ENCODE measurements at regions not wholly inside any gene's neighbourhood (a gene's known extent, or its start where the extent isn't known, plus 50 kb on each side); places are given as distances from the start of the nearest gene placed in this dataset.

DNA sequence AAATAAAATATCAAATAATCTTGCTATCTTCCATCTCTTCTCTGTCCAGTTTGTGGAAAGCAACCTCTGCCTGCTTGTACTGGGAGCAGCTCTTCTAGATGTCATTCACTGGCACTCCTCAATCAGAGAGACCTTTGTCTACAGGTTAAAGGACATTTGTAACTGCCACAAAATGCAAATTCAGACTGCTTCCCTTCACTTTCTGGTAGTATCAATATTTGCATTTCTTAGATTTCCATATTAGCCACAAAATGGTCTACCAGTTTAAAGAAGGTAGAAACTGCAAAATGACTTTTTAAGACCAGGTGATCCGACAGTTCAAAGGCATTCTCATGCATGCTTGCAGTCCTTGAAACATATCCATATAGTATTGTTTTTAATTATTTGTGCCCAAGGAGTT is 51.7 kb upstream of the RCN1 start:
- DNase-seq: no peak

DNA sequence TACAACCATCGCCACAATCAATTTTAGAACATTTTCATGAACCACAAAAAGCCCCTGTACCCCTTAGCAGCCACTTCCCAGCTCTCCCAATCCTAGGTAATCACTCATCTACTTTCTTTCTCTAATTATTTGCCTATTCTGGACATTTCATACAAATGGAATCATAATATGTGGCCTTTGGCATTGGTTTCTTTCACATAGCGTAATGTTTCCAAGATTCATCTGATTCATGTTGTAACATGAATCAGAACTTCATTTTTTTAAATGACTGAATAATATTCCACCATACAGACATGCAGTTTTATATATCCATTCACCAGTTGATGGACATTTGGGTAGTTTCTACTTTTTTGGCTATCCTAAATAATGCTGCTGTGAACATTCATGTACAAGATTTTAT is 56.2 kb upstream of the RCN1 start:
- no peak for DNase-seq

DNA sequence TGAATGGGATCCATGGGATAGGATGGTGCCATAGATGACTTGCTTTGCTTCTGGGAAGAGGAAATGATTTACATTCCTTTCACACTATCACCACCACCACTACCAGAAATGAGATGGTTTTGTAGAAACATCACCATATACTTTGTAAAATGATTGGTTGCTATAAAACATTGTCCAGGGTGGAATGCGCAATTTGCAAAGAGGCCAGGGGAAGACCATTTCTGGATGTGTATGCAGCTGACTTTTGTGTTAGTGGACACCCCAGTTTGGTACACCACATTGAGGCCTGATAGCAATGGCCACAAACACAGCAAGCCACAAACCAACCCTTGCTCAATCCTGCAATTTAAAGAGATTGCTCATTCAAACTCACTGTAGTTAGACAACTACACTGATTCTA is 56.7 kb upstream of the RCN1 start:
- no peak for DNase-seq

DNA sequence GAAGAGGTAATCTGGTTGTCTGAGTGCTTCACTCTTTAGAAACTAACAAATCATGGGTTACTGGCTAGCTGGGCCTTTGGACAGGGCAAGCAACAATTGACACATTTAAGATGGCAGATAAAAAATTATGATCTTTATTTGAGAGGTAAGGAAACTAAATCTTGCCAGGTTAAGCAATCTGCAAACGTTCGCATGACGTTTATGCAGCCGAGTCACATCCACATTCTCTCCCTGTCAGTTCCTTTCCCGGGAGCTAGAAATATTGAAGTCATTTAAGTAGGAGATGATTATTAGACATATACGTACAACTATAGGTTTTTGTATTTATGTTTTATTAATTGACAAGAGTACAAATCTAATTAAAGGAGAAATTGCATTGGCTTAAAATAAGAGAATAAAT is 57.4 kb upstream of the RCN1 start:
- DNase-seq: no peak

DNA sequence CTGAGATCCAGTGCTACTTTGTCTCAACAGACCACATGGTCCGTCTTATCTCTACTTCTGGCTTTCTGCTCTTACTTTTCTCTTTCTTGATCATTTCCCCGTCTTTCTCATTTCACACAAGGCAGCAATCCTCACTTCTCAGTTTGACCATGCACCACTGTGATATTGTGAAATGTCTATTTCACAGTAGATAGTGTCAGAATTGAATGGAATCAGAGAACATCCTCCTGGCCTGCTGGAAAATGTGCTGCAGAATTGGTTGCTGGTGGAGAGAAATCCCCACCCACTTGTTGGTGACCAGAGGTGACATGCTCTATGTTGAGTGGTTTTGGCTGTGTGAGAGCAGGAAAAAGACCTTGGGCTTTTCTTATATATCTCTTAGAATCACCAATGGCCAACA is 57.8 kb upstream of the RCN1 start:
- DNase-seq: no peak

DNA sequence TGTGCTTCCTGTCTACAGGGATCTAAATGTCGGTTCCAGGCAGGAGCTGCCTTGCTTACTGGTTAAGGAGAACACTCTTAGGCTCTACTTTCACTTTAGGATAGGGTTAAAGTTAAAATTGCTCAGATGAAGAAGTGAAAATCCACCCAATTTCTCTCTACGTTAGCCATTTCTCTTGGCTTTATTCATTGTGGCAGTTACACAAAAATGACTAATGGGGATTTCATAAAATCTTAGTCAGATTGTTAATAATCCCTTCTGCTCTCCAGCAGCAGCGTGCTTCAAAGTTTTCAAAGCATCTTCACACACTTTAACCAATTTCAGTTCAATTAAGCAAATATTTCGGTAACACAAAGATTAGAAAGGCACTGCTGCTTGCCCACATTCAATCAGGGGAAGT is 58.4 kb upstream of the RCN1 start:
- no peak for DNase-seq

DNA sequence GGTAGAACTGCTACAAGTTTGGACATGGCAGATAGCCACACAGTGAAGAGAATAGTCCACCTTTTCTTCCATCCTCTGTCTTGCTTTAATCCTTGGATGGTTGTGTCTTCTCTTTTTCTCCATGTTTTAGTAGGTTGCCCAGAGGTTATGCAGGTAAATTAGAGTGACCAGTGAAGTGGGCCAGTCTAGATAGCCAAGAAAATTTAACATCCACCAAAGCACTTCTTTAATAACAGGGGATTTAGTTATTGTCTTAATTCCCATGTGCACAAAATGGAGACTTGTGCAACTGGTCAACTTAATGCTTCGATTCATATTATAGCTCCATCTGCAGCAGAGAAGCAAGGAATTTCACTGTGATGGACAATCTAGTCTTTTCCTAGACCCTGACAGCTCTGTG is 58.8 kb upstream of the RCN1 start:
- DNase-seq: no peak

DNA sequence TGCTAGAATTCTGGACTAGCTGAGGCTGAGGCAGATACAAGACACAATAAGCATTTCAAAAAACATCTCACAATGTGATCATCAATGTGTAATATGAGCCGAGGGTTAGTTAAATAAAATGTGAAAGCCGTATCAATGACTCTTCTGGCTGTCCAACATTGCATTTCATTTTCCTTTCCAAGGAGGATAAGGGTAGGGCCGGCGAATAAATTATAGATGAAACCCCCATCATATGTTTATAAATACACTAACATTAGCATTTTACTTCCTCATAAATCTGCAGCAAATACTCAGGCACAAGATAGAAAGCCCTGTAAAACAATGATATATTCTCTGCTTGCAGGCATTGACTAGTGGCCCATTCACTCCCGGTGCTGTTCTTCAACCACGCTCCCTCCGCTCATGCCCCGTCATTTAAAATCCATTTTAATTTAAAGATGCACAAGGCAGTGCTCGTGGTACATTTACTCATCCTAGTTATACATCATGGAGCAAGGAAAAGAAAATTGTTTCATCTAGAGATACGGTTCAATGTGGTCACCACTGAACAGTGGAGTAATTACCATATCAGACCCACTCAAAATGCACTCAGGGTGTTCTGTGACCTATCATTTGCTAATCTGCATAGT is 59.9 kb upstream of the RCN1 start:
- DNase-seq: no peak

DNA sequence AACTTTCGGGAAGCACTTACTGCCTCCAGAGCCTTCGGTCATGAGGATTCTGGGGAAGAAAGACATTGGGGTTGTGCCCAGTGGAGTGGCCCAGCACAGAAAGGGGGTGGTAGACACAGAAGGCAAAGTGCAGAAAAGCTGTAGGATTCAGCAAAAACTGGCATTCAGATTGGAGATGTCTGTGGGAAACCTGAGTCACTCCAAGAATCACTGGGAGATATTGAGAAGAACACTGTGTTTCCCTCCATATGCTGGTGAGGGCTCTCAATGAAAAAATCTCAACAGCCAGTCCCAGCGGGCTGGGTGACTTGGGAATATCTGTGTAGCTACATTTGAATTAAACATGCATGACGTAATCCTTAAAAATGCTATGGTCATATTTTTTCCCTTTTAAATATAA is 61.2 kb upstream of the RCN1 start:
- no peak for DNase-seq

DNA sequence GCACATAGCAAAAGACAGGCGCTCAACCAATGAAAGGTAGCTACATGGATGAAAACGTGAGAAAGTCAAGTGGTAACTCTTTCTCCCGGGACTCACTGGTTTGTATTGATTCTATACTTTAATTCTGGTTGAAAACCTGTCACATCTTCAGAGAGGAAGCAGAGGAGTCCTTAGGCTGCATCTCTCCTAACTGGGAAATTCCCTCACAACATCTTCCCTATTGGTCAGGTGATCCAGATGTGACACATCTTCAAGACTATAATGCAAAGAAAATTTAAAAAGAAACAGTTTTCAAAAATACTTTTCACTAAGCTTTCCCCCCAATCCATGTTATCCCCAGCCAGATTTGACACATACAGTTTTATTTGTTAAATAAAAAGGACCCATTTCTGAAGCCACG is 62.7 kb upstream of the RCN1 start:
- no peak for DNase-seq

DNA sequence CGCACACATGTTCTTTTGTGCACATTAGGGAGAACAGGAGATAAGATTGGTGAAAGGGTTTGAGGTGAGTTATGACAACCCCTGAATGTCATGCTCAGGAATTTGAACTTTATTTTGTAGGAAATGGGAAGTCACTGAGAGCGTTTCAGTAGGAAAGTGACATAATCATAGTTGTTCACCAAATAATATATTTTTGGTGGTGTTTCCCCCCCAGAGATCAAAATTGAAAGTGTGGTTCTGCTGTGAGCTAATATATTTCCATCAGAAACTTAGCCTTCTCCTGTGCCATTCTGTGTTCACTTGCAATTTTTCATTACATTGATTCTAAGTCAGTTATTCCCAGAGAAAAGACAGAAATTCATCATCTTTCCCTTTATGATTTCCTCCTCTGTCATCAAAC is 64.1 kb upstream of the RCN1 start:
- no peak for DNase-seq

DNA sequence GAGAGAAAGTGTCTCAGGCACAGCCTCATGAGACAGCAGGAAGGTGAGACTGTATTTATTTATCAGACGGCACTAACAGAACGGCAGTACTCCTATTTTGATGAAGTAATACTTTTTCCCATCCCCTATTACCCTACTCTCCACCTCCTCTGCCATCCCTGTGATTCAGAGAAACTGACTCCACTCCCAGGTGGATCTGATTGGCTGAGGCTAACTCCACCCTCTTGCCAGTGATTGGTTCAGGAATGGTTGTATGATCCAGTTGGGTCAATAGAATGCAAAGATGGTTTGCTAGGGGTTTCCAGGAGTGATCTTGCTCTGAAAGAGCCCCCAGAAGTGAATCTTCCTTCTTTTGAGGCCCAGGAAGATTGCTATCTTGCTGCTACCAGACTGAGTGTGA is 65.9 kb upstream of the RCN1 start:
- DNase-seq: no peak

DNA sequence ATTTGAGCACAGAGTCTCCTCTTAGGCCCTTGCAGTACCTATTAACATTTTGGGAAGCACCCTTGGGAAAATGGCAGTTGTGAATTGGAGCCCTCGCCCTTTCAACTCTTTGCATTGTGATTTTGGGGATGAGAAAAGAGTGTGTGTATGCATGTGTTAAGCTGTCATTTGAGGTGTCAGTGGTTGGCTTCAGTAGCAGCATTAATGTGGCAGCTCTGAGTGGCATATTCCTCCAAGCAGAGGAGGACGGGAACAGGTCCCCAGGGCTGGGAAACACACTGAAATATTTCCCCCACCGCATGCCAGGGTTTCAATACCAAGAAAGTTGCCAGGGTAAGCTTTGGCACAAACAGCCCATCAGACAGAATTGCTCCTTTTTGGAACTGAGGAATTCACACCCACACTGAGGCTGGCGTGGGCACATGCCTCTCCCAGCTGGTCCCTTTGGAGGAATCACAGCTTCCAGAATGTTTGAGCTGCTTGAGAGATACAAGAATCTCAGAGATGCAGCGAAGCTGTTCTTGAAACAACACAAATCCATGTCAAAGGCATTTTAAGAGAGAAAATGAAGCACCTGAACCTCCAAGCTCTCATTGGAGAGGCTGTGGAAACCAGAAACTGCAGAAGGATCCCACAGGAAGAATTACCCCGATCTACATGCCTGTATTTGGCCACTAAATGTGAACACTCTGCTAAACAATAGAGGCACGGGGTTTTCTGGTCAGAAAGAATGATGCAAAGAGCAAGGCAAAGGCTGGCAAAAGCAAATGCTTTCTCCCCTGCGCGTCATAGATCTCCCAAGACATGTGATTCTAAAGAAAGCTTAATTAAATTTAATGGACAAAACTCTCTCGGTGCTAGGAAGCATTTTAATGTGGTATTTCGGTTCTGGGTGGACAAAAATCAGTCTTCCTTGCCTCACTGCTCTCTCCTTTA is 67.2 kb upstream of the RCN1 start:
- no peak for DNase-seq

DNA sequence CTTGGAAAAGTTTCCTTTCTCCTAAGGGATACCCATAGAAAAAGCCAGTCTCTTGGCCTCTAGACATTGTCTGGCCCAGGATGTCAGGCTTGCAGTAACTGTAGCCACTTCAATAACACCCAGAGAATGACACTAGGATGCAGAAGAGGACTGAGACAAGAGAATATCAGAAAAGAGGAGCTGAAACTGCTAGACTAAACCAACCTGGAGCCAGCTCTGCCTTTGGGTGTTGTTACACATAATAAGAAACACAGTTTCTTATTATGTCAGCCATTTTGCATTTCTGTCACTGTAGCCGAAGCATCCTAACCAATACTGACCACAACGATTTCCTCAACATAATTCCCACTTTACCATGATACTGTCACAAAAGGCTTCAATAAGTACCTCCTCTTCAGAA is 72.2 kb upstream of the RCN1 start:
- no peak for DNase-seq

DNA sequence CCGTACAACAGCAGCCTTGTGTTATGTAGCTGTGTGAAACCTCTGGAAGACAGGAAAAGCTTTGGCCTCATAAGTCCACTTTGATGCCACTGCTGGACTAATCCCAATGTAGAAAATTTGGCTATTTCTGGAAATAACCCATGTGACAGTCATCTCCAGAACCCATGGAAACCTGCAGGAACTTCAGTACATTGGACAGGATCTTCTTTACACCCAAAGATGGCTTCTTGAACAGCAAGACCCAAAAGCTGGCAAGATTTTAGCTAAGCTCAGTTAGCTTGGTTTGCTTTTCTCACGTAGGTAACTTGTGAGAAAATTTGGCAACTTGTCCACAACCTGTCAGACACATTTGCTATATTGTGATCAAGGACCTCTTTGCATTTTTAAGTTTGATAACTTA is 74.8 kb upstream of the RCN1 start:
- DNase-seq: no peak

DNA sequence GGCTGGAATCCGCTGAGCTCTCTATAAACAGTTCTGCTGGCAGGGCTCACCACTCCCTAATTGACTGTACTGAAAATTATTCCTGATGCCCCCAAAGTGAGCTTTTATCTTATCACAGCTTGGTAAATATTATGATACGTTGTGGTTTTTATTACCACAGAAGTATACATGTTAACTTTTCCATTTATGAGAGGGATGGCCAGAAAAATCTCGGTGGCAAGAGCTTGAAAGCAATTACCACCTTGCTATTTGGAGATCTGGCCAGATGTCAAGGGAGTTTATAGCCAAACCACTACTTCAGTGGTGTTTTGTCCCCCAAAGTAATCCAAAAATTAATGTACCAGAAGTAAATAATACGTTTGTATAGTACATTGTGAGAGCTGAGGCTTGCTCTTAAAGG is 75.4 kb upstream of the RCN1 start:
- no peak for DNase-seq

DNA sequence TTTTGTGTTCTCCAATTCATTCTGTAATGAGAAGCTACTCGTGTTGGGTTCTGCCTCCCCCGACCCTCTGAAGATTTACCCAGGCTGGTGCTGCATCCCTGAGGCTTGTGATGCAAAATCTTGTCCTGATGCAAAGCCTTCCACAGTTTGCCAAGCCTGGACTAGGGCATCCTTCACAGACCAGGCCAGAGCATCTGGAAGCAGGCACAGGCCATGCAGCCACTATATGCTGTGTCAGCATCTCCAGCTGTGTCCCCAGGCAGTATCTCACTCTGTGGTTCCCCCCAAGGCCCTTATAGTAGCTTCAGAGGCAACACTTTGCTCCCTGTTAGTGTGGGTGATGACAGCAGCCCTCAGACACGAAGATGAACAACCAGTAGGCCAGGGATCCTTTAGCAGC is 77.3 kb upstream of the RCN1 start:
- no peak for DNase-seq

DNA sequence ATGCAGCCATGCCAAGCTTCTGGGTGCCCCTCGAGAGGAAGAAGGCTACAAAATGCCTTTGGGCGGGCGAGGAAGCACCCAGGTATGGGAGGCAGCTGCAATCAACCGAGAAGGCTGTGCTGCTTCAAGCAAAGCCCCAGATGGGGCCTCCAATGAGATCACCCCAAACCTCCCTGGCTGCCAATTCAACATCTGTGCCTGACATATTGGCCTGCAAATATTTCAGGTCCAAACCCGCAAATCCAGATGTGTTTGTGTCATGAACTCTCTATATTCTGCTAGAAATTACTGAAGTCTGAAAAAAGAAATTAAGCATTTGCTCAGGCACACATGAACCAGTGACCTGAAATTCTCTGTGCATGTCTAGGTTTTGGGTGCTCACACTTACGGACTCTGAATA is 78.8 kb upstream of the RCN1 start:
- DNase-seq: no peak

DNA sequence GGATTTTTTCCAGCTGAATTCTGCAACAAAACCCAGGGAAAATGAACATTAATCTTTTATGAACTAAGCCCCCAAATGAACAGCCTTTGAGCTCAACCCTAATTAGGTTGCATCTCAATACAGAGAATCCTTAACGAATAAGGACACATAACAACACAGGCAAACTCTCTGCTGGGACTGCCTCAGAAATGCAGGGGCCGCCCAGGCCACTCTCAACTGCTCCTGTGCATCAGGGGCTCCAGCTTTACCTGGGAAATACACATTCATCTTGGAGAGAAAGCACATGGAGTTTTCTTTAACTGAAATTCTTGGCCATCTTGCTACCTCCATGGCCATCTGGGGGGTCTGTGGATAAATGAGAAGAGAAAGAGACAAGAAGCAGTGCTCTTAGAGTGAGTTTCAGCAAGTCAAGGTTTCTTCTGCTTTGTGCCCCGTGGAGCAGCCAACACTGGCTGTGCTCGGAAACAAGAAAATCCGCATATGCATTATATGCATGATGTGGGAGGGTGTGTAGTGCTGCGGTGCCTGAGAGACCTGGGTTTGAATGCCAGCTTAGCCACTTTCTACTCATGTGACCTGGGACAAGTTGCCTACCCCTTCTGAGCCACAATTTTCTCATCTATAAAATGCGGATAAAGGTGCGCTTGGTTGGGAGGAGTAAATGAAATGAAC is 81.9 kb upstream of the RCN1 start:
- DNase-seq: no peak

DNA sequence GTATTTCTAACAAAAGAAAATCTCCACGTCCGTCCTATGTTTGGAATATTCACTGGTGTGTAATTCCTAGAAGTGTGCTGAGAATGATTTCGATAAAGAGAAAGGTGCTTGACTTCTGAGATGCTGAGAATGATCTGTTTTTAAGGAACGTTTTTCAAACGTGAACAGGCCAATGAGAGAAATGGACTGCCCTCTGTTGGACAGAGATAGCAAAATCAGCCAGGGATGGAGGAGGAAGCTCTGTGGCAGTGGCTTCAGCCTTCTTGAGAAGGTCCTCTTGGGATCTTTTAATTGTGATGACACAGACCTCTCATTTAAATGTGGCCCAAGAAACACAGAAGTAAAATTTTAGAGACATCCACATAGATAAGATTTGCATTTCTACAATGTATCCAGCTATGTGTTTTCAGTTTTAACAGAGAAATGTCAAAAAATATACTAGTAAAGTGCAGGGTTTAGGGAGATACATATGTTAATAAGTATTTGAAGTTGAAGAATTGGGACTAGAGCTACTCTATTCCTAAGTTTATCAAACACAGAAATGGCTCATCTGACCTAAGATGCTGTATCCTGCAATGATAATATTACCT is 84.0 kb upstream of the RCN1 start:
- DNase-seq: no peak

DNA sequence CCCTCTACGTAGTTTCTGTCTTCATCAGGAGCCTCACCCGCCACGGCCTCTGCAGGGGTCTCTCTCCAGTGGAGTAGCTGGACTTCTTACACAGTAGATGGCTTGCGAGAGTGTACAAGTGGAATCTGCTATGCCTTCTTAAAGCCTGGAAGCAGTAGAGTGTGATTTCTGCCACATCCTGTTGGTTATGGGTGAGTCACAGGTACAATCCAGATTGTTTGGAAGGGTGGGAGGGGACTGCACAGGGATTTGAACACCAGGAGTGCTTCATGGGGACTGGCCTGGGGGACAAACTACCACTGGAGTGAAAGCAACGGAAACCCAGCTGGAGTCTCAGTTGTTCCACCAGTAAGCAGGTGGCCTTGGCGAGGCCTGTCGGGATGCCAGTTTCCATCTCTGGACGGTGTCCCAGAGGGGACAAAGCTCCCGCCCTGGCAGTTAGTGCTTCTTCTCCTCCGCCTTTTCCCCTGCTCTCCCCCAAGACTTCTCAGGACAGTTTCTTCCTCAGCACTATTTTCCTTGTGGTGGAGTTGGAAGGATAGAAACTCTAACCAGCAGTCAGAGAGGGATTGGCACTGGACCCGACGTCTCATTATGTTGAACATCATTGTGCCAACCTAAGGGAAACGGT is 85.0 kb upstream of the RCN1 start:
- no peak for DNase-seq

DNA sequence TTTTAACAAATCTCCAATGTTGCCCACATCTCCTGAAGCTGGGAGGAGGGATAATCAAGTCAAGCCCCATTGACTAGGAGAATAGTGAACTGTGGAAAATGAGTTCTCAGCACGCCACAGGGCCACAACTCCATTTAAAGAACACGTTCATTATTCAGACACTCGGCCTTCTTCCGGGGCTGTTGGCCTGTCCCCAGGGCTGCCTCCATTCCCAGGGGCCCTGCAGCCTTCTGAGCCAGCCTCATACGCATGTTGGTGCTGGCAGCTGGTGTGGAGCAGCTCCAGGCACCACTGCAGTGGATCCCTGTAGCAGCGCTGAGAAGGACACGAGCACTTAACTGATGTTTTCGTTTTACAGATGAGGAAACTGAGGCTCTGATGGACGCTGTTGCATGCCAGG is 87.5 kb upstream of the RCN1 start:
- DNase-seq: no peak

DNA sequence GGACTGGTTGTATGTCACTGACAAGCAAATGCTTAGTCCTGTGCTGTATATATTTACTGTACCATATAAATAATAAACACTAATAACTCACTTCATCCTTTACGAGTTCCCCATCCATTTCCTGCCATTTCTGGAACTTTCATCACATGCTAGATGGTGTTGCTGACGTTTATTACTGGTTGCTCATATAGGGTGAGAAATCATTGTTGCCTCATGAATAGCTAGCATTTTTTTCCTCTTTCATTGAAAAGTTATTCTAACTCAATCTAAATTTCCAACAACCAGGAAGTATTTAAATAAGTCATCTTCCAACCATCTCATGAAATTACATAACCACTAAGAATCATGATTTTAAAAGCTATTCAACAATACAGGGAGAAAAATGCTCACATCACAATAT is 88.6 kb upstream of the RCN1 start:
- DNase-seq: no peak
